RWPE1 (cell line): ENCODE measurements at regions not wholly inside any gene's neighbourhood (a gene's known extent, or its start where the extent isn't known, plus 50 kb on each side); places are given as distances from the start of the nearest gene placed in this dataset.
"Not testable (repeated sequence)": the region's sequence is repeated elsewhere in the genome, so short reads cannot be mapped to it uniquely, and the experiment has no call there.

Experiments
- CTCF ChIA-PET: fragments of 350-600 bp; sonication (Branson Sonifier 250); formaldehyde crosslinking; extraction: SDS; loops from one replicate; lab custom pipeline; 2021; lab: Yijun Ruan, JAX
- POLR2A ChIA-PET: fragments of 400-600 bp; formaldehyde crosslinking; extraction: SDS; loops from one replicate; lab custom pipeline; 2020; ENCODE audit warnings: antibody characterized with exemption; ENCODE audit not compliant: low non-redundant PET; lab: Yijun Ruan, JAX
- DNase-seq: peaks from one replicate; pipeline ENCODE4 v3.0.0; 2012; ENCODE audit warnings: low spot score
- H3K27ac ChIP-seq: fragments of 450-650 bp; 2 replicates; pipeline ENCODE4 v1.5.1; 2017
- CTCF ChIP-seq: fragments of 450-650 bp; conservative IDR thresholded peaks from 2 replicates; pipeline ENCODE4 v1.5.1; 2017; ENCODE audit warnings: low read depth, mild to moderate bottlenecking

GRCh38 chr10:81251457-81252115, 623.4 kb upstream of the NRG3 start:
- ChIA-PET CTCF (interaction anchor here (0.6 kb wide), 3 partner anchors 17 to 85 kb away, joined by 3 read pairs; no protein-coding TSS in a partner anchor), POLR2A (no interaction called here)
- H3K27ac ChIP-seq, result no peak overlapping the region
- TF ChIP-seq CTCF, result no peak
- peak; percentile 9 for DNase-seq

GRCh38 chr10:81264991-81265390, 610.0 kb upstream of the NRG3 start:
- H3K27ac ChIP-seq, POLR2A ChIA-PET, CTCF ChIA-PET, DNase-seq: not testable (repeated sequence)

- no peak for TF ChIP-seq CTCF
- no peak overlapping the region for H3K27ac ChIP-seq
- POLR2A ChIA-PET, result no interaction called here
- CTCF ChIA-PET, result interaction anchor here (0.6 kb wide), 1 partner anchor 75 kb away, joined by 5 read pairs; no protein-coding TSS in a partner anchor
- DNase-seq, result no peak
These were observed 604.9 kb upstream of the NRG3 start for GRCh38 chr10:81270051-81270450.

- TF ChIP-seq CTCF, result no peak
- no peak for DNase-seq
- POLR2A ChIA-PET, result no interaction called here
- CTCF ChIA-PET, result no interaction called here
- H3K27ac ChIP-seq, result no peak overlapping the region
These were observed 594.2 kb upstream of the NRG3 start for GRCh38 chr10:81280497-81281479.

- no peak overlapping the region for H3K27ac ChIP-seq
- ChIA-PET POLR2A (no interaction called here), CTCF (no interaction called here)
- TF ChIP-seq CTCF, result no peak
- no peak for DNase-seq
These were observed 586.5 kb upstream of the NRG3 start for GRCh38 chr10:81288544-81288943.

GRCh38 chr10:81297292-81297691, 577.7 kb upstream of the NRG3 start:
- TF ChIP-seq CTCF, result no peak
- CTCF ChIA-PET, result interaction anchor here (0.5 kb wide), 1 partner anchor 1896 kb away, joined by 3 read pairs; no protein-coding TSS in a partner anchor
- no peak overlapping the region for H3K27ac ChIP-seq
- POLR2A ChIA-PET, result no interaction called here
- no peak for DNase-seq
